Astrocyte (in vitro differentiated cells and primary cell): ENCODE measurements at regions not wholly inside any gene's neighbourhood (a gene's known extent, or its start where the extent isn't known, plus 50 kb on each side); places are given as distances from the start of the nearest gene placed in this dataset.

ENCODE experiments used
- DNase-seq: peaks from one replicate; pipeline ENCODE4 v3.0.0-alpha.2; 2010; ENCODE audit warnings: low read depth
- FAIRE-seq: peaks from 2 replicates; lab custom pipeline; 2011; peaks lifted over from hg19 to GRCh38; lab: Jason Lieb, UNC
- H2AFZ ChIP-seq: 2 replicates; pipeline ENCODE4 v1.6.0; 2012; ENCODE audit warnings: low read depth, low read length, inconsistent platforms
- H3K27ac ChIP-seq: 2 replicates; pipeline ENCODE4 v1.5.1; 2011; ENCODE audit warnings: low read depth, low read length, inconsistent platforms
- H3K27me3 ChIP-seq: 2 replicates; pipeline ENCODE4 v1.6.0; 2011; ENCODE audit warnings: low read length, inconsistent platforms; ENCODE audit not compliant: insufficient read depth
- H3K36me3 ChIP-seq: 2 replicates; pipeline ENCODE4 v1.5.1; 2011; ENCODE audit warnings: low read length, inconsistent platforms; ENCODE audit not compliant: insufficient read depth
- H3K4me1 ChIP-seq: 2 replicates; pipeline ENCODE4 v1.5.1; 2011; ENCODE audit warnings: low read length, inconsistent platforms; ENCODE audit not compliant: insufficient read depth
- H3K4me2 ChIP-seq: 2 replicates; pipeline ENCODE4 v1.6.0; 2012; ENCODE audit warnings: low read length, inconsistent platforms
- H3K4me3 ChIP-seq: 2 replicates; pipeline ENCODE4 v1.5.1; 2011; ENCODE audit warnings: low read depth, mild to moderate bottlenecking, low read length, inconsistent platforms; ENCODE audit not compliant: insufficient read depth
- H3K79me2 ChIP-seq: 2 replicates; pipeline ENCODE4 v1.6.0; 2012; ENCODE audit warnings: mild to moderate bottlenecking, low read length, inconsistent platforms; ENCODE audit not compliant: insufficient read depth
- H3K9ac ChIP-seq: 2 replicates; pipeline ENCODE4 v1.6.0; 2012; ENCODE audit warnings: mild to moderate bottlenecking, low read length, inconsistent platforms
- H3K9me3 ChIP-seq: 2 replicates; pipeline ENCODE4 v1.5.1; 2012; ENCODE audit warnings: low read depth, mild to moderate bottlenecking, low read length, inconsistent platforms; ENCODE audit not compliant: insufficient read depth
- H4K20me1 ChIP-seq: 2 replicates; pipeline ENCODE4 v1.6.0; 2012; ENCODE audit warnings: low read length, inconsistent platforms; ENCODE audit not compliant: insufficient read depth
- H3K27ac Mint-ChIP-seq: one replicate; pipeline ENCODE4 v1.8.0; 2021; ENCODE audit warnings: mild to moderate bottlenecking, mixed read lengths; ENCODE audit not compliant: unreplicated experiment
- H3K27me3 Mint-ChIP-seq: one replicate; pipeline ENCODE4 v1.8.0; 2021; ENCODE audit warnings: low read depth, mixed read lengths; ENCODE audit not compliant: unreplicated experiment
- H3K36me3 Mint-ChIP-seq: one replicate; pipeline ENCODE4 v1.8.0; 2021; ENCODE audit warnings: low read depth, mixed read lengths; ENCODE audit not compliant: unreplicated experiment
- H3K4me1 Mint-ChIP-seq: one replicate; pipeline ENCODE4 v1.8.0; 2021; ENCODE audit warnings: low read depth, mixed read lengths; ENCODE audit not compliant: unreplicated experiment
- H3K4me3 Mint-ChIP-seq: one replicate; pipeline ENCODE4 v1.8.0; 2021; ENCODE audit warnings: mild to moderate bottlenecking, moderate library complexity, mixed read lengths; ENCODE audit not compliant: unreplicated experiment
- H3K9me3 Mint-ChIP-seq: one replicate; pipeline ENCODE4 v1.8.0; 2021; ENCODE audit warnings: mild to moderate bottlenecking, mixed read lengths; ENCODE audit not compliant: unreplicated experiment
- EZH2 ChIP-seq: IDR thresholded peaks from 2 replicates; pipeline ENCODE4 v1.6.1; 2012; ENCODE audit warnings: mild to moderate bottlenecking, low read length, inconsistent platforms; ENCODE audit not compliant: insufficient read depth
- TF ChIP-seq, protein P1 (sequence below): IDR thresholded peaks from 2 replicates; pipeline ENCODE4 v1.5.1; 2011; ENCODE audit warnings: low read depth, mild to moderate bottlenecking, inconsistent platforms, low read length, moderate library complexity; ENCODE audit not compliant: insufficient read depth

DNA sequence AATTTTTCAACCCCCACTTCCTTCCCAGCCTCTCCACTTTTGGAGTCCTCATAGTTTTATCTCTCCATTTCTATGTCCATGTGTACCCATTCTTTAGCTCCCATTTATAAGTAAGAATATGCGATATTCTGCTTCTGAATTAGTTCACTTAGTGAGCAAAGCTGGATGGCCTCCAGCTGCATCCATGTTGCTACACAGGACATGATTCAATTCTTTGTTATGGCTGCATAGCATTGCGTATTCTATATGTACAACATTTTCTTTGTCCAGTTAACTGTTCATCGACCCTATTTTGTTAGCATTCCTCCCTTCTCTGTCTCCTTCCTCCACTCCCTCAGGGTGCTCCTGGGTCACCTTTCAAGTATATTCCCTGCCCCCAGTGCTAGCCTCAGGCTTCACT is 210.0 kb upstream of the SSTR4 start:
- no peaks in the 10 kb centered on the region for H3K9me3 ChIP-seq
- no peak overlapping the region for H3K4me2 ChIP-seq
- H3K4me1 ChIP-seq = no peaks in the 10 kb centered on the region
- H3K36me3 ChIP-seq = no peaks in the 10 kb centered on the region
- no peaks in the 10 kb centered on the region for H3K36me3 Mint-ChIP-seq
- H3K9me3 Mint-ChIP-seq = no peaks in the 10 kb centered on the region
- H2AFZ ChIP-seq = no peak overlapping the region
- no peak overlapping the region for H3K4me3 ChIP-seq
- no peak for FAIRE-seq
- H3K27ac Mint-ChIP-seq = no peak overlapping the region
- TF ChIP-seq EZH2 = no peak
- TF ChIP-seq, protein P1, sequence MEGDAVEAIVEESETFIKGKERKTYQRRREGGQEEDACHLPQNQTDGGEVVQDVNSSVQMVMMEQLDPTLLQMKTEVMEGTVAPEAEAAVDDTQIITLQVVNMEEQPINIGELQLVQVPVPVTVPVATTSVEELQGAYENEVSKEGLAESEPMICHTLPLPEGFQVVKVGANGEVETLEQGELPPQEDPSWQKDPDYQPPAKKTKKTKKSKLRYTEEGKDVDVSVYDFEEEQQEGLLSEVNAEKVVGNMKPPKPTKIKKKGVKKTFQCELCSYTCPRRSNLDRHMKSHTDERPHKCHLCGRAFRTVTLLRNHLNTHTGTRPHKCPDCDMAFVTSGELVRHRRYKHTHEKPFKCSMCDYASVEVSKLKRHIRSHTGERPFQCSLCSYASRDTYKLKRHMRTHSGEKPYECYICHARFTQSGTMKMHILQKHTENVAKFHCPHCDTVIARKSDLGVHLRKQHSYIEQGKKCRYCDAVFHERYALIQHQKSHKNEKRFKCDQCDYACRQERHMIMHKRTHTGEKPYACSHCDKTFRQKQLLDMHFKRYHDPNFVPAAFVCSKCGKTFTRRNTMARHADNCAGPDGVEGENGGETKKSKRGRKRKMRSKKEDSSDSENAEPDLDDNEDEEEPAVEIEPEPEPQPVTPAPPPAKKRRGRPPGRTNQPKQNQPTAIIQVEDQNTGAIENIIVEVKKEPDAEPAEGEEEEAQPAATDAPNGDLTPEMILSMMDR = no peak
- H4K20me1 ChIP-seq = no peaks in the 10 kb centered on the region
- H3K79me2 ChIP-seq = no peaks in the 10 kb centered on the region
- peaks cover 18% of the 10 kb centered on the region for H3K27me3 Mint-ChIP-seq
- DNase-seq = no peak
- no peak overlapping the region for H3K4me3 Mint-ChIP-seq
- no peaks in the 10 kb centered on the region for H3K27me3 ChIP-seq
- H3K27ac ChIP-seq = no peak overlapping the region
- no peak overlapping the region for H3K9ac ChIP-seq
- H3K4me1 Mint-ChIP-seq = no peaks in the 10 kb centered on the region

DNA sequence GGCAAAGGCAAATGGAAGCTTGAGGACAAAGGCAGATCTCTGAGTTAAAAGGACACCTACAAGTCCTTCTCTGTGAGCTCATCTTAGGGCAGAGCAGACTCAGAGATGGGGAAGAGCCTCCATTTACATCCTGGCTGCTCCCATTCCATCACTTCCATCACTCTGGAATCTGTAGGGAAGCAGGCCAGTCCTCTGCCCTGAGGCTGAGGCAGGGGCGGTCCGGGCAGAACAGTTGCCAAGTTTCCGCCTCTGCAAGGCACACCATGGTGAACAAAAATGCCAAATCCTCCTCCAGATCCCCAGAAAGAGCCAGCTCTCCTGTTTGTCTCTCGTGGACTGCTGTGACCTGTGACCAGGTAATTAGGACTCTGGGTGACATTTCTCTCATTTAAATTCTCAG is 209.6 kb upstream of the SSTR4 start:
- TF ChIP-seq, protein P1 = no peak
- no peak for TF ChIP-seq EZH2
- Histone ChIP-seq H2AFZ (no peak overlapping the region), H4K20me1 (no peaks in the 10 kb centered on the region), H3K4me2 (no peak overlapping the region), H3K36me3 (no peaks in the 10 kb centered on the region), H3K27ac (no peak overlapping the region), H3K9me3 (no peaks in the 10 kb centered on the region), H3K4me1 (no peaks in the 10 kb centered on the region), H3K27me3 (no peaks in the 10 kb centered on the region), H3K79me2 (no peaks in the 10 kb centered on the region), H3K4me3 (no peak overlapping the region), H3K9ac (no peak overlapping the region)
- no peaks in the 10 kb centered on the region for H3K9me3 Mint-ChIP-seq
- H3K36me3 Mint-ChIP-seq = no peaks in the 10 kb centered on the region
- H3K4me1 Mint-ChIP-seq = no peaks in the 10 kb centered on the region
- DNase-seq = no peak
- no peak for FAIRE-seq
- no peak overlapping the region for H3K27ac Mint-ChIP-seq
- no peak overlapping the region for H3K4me3 Mint-ChIP-seq
- peaks cover 18% of the 10 kb centered on the region for H3K27me3 Mint-ChIP-seq

DNA sequence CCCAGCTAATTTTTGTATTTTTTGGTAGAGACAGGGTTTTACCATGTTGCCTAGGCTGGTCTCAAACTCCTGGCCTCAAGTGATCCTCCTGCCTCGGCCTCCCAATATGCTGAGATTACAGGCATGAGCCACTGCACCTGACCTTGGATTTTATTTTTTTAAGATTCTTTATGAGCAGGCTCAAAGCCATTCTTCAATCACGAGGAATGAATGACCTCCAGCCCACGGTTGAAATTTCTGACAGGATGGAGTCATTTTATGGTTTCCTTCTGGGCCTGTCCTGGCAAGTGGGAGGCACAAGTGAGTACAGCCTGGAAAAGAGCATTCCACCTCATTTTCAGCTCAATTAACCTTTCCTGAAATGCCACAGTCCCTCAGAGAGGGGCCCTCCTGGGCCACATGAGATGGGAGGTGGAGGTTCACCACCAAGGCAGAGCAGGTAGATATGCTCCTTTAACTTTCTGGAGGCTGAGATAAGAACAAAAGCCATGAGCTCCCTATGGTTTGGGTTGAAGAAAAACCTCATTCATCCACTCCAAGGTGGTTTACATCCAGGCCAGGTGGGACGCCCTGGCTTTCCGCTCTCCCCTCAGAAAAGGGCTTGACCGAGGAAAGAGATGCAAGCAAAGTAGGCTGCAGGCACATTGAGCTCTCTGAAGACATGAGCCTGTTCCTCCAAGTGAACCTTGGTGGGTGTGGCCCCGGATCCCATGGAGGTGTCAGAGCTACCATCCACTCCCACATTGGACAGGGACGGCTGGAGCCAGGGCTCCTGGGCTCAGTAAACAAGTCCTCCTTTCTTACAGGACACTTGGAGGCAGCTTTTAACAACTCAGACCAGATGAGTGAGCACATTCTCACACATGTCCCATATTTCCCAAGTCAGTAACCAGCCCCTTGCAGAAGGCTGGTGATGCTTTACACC is 208.5 kb upstream of the SSTR4 start:
- H3K27ac Mint-ChIP-seq = no peak overlapping the region
- no peaks in the 10 kb centered on the region for H3K9me3 ChIP-seq
- no peak for FAIRE-seq
- H3K79me2 ChIP-seq = no peaks in the 10 kb centered on the region
- H3K4me3 Mint-ChIP-seq = no peak overlapping the region
- peaks cover 18% of the 10 kb centered on the region for H3K27me3 Mint-ChIP-seq
- no peaks in the 10 kb centered on the region for H4K20me1 ChIP-seq
- no peak overlapping the region for H3K9ac ChIP-seq
- DNase-seq = no peak
- H2AFZ ChIP-seq = no peak overlapping the region
- H3K4me3 ChIP-seq = no peak overlapping the region
- no peak overlapping the region for H3K4me2 ChIP-seq
- no peaks in the 10 kb centered on the region for H3K9me3 Mint-ChIP-seq
- no peaks in the 10 kb centered on the region for H3K36me3 Mint-ChIP-seq
- no peaks in the 10 kb centered on the region for H3K27me3 ChIP-seq
- H3K4me1 ChIP-seq = no peaks in the 10 kb centered on the region
- H3K4me1 Mint-ChIP-seq = no peaks in the 10 kb centered on the region
- no peaks in the 10 kb centered on the region for H3K36me3 ChIP-seq
- H3K27ac ChIP-seq = no peak overlapping the region
- TF ChIP-seq, protein P1 = no peak
- no peak for TF ChIP-seq EZH2
